C4-2B (cell line): ENCODE measurements at regions not wholly inside any gene's neighbourhood (a gene's known extent, or its start where the extent isn't known, plus 50 kb on each side); places are given as distances from the start of the nearest gene placed in this dataset.
A peak's percentile ranks its signal among the peaks of the same experiment; 100 is the strongest.
"Not testable (repeated sequence)": the region's sequence is repeated elsewhere in the genome, so short reads cannot be mapped to it uniquely, and the experiment has no call there.

Experiments
- CTCF ChIP-seq: fragments of 450-650 bp; conservative IDR thresholded peaks from 2 replicates; pipeline ENCODE4 v1.5.1; 2017; ENCODE audit warnings: mild to moderate bottlenecking
- ZFX ChIP-seq: fragments of 450-650 bp; IDR thresholded peaks from 2 replicates; pipeline ENCODE4 v1.6.1; 2017

- peak; percentile 11 for TF ChIP-seq CTCF
- TF ChIP-seq ZFX = not testable (repeated sequence)
These were observed 731.8 kb downstream of the ANKRD7 start for GRCh38 chr7:118956285-118956684.
